Activated T-cell treated with anti-CD3 and anti-CD28 coated beads, Interleukin-2, amount 50 U/mL, for 48 hours (primary cell): ENCODE measurements at regions not wholly inside any gene's neighbourhood (a gene's known extent, or its start where the extent isn't known, plus 50 kb on each side); places are given as distances from the start of the nearest gene placed in this dataset.

Experiments used
- DNase-seq, 2 experiments: peaks; one replicate each; pipeline ENCODE4 v3.0.0-alpha.2; 2020

DNA sequence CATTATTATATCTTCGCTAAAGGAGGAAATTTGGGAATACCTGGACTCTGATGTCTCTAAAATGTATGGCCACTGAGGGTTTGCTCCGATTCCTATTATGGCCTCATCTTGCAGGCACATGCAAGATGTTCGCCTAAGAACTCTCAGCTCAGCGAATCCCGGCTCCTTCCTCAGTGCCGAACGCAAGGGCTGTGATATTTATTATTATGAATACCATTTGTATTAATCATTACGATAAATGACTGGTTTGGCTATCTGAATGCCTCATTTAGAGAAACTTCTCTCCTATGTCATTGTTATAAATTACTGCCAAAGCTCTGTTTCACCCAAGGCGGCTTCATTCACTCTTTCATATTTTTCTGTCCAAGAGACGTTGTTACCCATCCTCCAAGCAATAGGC lies 369.7 kb upstream of the TSHZ3 start:
- DNase-seq, result no peak

DNA sequence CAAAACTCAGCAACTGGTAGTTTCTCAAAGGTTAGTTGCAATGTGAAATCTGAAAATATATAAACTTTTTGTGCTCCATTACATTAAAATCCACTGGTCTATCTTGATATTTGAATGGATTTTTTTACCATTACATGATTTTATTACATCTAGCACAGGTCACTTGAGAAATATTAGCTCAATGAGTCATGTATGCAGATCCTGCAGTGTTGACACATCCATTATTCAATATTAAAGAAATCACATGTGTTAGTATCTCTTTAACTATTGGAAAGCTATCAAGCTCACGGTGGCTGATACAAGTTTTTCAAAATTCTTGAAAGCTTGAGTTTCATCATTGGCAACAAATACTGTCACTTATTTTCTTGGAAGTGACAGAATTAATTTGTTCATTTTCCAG lies 373.9 kb upstream of the TSHZ3 start:
- no peak for DNase-seq

DNA sequence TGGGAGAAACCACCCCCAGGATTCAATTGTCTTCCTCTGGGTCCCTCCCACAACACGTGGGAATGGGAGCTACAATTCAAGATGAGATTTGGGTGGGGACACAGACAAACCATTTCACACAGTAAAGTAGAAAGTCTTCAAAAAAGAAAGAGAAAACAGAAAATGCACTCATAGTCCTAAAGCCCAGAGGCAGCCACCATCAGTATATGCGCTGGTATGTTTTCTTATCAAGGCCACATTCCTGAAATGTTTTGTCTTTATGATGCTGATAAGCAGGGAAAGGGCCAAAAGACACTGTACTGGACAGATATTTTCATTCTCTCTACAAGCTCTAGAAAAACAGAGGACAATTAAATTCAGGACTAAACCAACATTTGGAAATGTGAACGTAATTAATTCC lies 375.8 kb upstream of the TSHZ3 start:
- no peak for DNase-seq

DNA sequence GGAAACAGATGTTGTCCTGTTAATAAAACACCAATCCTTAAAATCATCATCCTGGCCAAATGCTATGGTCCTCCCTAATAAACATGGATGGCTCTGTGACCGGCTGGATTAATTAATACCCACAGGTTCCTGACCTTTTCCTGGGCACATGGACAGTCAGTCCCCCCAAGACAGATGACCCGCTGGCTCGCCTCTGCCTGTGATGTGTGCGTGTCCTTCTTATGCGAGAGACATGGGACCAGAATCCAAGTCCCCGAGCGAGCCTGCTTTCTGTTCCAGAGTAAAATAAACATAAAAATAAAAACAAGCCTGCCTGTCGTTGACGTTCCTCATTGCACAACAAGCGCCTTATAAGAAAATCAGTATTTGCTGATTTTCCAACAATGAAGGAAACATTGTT lies 378.3 kb upstream of the TSHZ3 start:
- no peak for DNase-seq

DNA sequence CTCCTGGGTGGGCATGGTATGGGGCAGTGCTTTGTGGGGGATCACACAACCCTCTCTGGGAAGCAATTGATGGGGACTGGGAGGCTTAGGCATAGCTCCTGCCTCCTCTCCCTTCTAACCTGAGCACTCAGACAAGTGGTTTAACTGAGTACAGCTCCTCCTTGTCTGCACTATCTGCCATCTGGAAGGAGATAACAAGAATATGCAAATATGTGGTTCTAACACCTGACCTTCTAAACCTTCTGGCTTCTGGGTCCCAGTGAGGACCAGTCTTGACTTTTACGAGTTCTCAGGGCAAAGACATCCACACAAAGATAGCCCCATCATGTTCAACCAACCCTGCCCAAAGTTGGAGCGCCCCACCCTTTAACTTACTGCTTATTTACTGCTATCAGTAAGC lies 381.0 kb upstream of the TSHZ3 start:
- DNase-seq, result no peak

DNA sequence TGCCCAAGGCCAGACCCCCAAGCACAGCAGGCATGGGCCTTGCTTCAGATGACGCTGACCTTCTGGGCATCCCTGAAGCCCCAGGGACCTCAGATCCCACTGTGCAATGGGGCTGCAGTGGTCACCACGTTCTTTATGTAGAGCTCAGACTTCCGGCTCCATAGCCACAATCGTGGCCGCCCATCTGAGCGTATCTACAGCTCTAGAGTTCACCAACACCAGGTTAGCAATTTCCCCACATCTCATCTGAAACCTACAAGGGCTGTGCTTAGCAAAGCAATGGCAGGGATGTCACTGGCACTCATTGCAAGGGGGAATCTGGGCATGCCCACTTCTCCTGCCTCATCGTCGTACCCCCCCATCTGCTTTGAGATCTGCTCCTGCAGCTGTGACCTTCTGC lies 384.4 kb upstream of the TSHZ3 start:
- no peak for DNase-seq

DNA sequence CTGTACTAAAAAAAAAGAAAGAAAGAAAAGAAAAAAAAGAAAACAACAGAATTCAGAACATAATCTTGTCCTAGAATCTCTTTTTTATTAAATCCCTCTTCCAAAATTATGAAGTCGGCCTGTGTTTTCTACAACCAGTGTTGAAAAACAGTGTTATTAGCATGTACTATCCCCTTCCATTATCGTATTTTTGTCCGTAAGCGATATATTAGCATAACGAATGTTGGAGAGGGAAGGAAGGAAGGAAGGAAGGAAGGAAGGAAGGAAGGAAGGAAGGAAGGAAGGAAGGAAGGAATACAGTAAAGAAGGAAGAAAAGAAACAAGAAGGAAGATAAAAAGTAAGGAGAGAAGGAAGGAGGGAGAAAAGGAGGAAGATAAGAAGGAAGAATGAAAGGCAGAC lies 393.0 kb upstream of the TSHZ3 start:
- DNase-seq, result no peak

DNA sequence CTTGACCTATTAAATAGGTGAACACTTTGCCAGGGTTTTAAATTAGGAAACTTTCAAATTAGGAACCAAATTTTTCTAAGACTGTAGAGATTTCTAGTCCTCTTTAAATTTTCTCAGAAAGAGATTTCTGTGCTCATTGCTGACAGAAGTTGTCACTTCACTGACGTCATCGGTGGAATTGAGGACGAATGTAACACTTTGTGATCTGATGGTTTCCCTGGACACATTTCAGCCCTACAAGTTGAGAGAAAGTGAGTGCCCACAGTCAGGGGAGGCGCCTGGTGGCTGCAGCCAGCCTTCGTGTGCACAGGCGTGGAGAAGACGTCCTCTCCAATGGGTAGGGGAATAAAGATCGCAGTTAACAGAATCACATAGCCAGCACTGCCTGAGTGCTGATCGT lies 396.5 kb upstream of the TSHZ3 start:
- no peak for DNase-seq

DNA sequence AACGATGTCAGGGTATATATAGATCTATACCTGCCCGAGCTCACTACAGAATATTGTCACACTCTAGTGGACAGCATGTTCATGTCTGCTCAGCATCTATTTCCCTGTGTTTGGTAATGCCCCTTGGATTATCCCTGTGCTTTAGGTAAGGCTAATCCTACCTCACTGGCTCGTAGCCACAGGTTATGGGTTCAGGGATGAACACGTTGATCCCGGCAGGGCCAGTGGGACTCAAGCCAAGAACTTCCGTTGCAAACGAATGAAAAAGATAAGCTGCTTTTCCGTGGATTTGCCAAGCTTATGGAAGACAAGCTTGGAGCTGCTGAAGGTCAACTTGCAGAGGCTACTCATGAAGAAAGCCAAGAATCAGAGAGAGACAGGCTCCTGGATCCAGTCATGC lies 400.0 kb upstream of the TSHZ3 start:
- DNase-seq, result no peak

DNA sequence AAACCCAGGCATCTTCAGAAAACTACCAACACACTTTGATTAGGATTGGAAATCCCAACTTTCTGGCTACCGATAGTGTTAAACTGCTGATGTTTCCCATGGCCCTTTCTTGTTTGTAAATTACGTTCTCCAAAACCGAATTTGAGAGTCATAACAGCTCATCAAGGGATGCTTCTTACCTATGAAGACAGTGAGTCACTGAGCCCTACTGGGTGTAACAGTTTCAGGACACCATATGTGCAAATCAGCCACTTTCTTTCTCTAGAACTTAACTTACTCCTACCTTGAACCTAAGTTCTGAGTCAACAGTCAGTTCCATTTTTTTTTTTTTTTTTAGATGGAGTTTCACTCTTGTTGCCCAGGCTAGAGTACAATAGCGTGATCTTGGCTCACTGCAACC lies 410.1 kb upstream of the TSHZ3 start:
- no peak for DNase-seq

DNA sequence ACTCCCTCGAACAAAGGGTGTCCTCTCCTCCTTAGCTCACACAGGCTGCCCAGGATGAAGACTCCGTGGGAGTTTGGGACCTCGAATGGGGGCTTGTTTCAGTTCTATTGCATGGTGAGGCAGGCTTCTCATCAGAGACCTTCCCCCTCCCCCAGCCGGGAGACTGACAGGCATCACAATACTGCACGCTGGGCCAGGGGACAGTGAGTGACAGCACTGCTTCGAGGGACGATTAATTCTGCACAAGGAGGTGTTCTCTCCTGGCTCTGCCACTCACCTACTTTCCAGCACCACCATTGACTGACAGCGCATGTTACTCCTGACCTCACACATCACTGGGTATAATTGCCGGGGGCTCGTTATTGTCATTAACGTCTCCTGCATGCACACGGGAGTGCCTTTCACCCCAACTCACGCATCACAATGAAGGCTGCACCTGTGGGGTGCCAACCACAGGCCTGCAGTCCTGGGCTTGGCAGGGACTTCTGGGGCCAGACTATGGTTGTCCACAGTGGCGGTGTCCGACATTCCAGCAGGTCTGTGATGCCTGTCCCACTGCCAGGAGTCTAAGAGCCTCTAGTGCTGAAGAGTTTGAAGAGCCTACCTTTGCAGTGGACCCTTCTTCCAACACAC lies 412.2 kb upstream of the TSHZ3 start:
- no peak for DNase-seq

DNA sequence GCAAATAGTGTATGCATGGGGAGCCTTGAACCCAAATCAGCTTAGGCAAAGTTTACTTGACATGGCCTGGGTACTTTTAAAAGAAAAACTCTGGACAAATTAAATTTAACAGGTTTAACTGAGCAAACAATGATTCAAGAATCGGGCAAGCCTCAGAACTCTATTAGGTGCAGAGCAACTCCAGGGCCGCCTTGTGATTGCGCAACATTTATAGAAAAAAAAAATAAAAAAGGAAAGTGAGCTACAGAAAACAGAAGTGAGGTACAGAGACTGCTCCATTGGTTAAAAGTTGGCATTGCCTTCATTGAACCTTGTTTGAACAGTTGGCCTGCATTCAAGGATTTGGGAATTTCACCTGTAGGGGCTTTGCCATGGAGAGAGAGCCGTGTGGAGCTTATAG lies 421.0 kb upstream of the TSHZ3 start:
- DNase-seq, result no peak

DNA sequence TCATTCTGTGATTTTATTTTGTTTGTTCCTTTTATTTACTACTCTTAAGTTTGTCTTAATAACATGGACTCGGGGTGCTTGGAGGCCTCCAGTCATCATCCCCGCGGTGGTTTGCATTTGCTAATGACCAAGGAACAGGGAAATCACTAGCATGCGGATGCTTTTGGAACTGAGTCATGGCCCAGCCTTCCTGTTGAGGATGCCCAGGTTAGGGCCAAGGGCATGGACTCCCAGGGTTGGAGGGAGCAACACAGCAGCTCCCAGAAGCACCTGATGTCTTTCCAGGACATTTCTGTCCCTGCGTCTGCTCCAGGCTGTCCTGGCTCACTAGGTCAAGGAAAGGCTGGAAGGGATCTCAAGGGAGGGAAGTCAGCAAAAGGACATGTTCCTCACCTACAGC lies 423.7 kb upstream of the TSHZ3 start:
- no peak for DNase-seq

DNA sequence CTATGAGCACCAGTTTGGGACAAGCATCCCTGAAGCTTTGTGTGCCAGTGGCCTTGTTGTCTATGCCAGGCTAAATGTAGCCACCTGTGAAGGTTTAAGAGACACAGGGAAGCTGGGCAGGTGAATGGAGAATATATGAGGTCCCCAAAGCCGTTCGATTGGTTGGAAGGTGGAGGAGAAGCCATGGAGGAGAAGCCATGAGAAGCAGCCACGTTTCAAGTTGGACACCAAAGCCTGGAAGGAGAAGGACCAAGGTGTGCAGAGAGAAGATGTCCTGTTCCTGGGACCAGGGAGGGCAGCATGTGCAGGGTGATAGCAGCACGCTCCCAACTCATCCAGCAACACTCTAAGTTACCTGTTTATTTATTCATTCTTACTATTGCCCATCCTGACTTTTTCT lies 432.3 kb upstream of the TSHZ3 start:
- no peak for DNase-seq

DNA sequence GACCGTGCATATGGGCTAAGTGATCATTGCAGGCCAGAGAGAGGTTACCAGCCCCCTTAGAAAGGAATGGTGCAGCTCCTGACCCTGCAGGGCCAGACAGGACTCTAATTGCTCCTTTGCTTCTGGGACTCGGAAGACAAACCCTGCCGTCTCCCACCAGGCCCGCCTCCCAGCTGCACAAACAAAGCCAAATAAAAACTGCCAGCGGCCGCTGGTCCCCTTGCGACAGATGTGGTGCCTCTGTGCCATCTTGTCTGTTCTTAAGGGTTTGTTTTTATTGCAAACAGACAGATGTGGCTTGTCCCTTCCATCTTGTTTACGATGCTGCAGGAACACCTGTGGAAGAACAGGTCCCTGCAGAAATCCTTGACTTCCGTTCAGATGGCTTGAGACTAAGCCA lies 434.4 kb upstream of the TSHZ3 start:
- DNase-seq, result no peak

DNA sequence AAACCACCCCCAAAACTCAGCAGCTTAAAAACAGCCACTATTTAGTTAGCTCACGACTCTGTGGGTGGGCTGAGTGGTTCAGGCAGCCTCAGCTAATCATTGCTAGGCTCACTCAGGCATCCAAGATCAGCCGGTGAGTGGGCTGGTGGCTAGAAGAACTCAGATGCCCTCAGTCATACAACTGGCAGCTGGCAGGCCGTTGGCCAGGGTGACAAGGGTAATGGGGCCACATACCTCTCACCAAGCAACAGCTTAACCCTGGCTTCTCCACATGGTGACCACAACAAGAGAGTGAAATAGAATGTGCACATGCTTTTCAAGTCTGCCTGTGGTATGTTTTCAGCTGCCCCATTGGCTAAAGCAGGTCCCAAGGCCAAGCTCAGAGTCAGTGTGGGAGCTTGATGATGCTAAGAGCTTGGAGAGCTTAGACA lies 435.4 kb upstream of the TSHZ3 start:
- no peak for DNase-seq

DNA sequence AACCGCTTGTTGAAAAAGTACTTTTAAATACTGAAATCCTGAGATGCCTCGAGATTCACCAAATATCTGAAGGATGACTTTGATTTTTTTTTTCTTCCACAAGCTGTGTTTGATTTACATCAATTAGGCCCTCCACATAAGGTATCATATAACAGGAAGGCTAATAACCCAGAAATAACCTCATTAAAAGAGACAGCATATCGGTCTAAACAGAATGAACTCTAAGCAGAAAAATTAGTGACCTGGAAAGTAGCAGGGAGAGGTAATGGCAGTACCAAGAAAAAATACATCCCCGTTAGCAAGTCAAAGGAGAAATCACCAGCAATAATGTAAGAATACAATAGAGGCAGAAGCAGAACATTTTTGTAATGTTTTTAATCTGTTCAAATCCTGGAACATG lies 452.4 kb upstream of the TSHZ3 start:
- no peak for DNase-seq

DNA sequence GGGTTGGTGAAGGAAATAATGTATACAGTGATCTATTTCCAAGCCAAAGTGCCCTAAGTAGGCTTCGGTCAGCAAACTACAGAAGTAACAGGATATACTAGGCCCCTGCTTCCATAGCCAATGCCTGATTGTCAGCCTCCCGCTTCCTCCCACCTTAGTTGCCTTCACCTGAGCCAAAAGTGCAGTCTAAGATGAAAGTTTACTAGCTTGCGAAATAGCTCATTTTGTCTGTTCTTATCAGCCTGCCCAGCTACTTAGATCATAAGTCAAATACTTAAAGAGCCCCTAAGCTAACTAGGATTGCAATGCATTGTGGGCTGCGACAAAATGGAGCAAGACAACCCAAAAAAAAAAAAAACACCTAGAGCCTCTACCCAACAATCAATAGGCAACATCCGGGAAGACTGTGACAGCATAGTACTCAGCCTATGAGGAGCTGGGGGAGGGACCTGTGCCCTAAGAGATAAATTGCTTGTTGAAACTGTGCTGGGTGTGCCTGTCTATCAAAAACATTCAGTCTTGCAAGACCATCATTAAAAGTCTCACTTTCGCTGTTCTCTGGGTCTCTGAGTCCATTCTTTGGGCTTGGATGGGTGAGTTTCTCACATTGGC lies 454.7 kb upstream of the TSHZ3 start:
- no peak for DNase-seq

DNA sequence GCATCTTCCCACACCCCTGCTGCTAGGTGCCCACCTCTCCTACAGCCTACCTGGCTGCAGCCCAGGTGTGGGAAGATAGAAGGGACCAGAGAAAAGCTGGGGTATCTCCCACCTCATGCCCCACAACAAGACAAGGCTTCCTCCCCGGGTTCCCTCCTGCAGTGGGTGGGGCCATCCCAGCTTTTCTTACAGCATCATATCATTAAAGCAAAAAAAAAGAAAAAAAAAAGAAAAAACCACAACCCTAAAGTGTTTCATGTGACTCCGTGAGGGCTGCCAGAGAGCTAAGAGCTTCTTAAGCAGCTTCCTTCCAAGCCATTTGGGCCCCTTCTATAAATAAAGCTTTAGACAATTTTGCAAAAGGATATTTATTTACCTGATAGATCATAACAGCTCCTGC lies 455.4 kb upstream of the TSHZ3 start:
- DNase-seq, result no peak

DNA sequence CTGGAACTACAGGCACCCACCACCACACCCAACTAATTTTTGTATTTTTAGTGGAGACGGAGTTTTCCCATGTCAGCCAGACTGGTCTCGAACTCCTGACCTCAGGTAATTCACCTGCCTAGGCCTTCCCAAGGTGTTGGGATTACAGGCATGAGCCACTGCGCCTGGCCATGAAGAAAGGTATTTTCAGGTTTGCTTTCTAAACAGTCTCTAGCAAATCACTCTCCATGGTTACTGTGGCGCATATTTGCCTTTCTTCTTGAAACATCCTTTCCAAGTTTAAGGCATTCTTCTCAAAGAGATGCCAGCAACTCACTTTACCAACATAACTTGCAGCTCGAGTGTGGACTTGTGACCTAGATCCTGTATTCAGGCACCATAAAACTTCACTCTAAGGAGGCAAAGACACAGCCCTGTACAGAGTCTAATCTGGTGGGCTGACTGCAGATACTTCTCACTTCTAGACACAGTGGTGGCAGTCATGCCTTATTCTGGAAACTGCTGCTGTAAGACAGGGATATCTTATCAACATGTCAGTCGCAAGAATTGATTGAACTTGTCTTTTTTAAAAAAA lies 461.4 kb upstream of the TSHZ3 start:
- no peak for DNase-seq

DNA sequence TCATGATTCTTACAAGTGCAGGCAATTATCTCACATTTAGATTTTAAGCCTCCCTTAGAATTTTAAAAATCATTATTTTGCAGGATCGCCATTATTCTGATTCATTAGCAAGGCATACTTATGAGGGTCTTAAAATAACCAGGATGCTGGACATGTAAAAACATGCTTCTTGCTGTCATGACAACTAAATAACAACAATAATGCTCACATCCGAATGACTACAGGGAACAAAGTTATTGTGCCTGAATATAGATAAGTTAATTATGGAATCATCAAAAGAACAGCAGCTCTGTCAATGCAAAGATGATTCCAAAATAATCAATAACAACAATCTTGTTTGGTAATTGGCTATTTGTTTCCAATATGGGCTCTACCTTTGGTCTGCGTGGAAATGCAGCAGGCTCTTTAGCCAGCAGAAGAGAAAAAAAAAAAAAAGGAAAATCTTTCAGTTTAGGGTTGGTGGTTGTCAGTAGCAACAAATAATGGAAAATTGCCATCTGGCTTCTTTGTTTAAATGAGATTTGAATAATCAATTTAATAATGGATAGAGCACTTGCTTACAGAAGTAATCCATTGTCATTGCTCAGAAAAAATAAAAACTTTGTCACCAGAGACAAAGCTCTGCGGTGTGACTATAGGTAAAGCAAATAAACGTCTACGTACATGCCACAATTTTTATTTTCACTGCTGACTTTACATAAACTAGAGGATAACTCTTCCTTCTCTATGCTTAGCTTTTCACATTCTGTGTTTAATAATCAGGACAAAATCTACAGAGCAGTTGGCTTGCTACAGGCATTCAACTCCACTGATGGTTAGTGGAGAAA lies 468.9 kb upstream of the TSHZ3 start:
- no peak for DNase-seq

DNA sequence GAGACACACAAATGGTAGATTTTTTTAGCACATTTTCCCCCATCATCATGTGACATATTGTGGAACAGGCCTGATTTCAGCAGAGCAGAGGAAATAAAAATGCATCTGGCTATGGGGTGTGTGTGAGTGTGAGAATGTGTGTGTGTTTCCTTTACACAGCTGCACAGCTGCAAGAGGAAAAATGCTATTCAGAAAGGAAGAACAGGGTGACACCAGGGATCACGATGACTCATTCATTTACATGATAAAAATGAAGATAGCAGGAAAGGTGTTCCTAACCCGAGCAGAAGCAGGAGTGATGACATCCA lies 469.5 kb upstream of the TSHZ3 start:
- DNase-seq, result no peak

DNA sequence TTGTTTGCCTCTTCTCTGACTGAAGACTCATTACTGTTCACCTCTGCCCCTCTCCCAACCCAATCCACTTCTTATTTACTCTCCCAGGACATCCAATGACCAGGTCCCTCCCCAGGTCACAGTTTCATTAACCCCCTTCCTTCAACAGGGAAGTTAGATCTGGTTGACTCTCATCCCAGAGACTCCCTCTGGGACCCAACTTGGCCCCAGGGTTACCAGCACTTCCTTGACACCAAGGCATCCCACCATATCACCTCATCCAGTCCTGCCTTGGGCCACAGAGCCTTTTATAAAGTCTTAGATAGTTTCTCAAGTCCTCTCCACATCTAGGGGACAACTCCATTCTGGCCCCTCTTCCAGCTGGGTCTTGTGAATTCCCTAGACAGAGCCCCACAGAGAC lies 470.6 kb upstream of the TSHZ3 start:
- no peak for DNase-seq

DNA sequence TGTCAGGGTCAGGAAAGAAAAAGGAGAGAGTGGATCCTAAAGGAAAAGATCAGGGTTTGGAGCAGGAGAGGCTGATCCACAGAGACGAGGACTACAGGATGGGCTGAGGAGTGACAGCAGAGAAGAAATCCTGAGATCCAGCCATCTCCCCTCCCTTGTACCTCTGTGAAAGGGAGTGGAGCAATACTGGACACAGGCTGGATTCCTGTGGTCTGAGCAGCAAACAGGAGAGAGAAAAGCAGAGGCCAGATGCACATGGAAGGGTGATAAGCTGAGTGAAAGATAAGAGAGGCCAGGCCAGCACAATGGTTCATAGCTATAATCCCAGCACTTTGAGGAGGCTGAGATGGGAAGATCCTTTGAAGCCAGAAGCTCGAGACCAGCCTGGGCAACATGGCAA lies 472.1 kb upstream of the TSHZ3 start:
- DNase-seq, result no peak
